ENCODE measurements at regions not wholly inside any gene's neighbourhood (a gene's known extent, or its start where the extent isn't known, plus 50 kb on each side); places are given as distances from the start of the nearest gene placed in this dataset.

DNA sequence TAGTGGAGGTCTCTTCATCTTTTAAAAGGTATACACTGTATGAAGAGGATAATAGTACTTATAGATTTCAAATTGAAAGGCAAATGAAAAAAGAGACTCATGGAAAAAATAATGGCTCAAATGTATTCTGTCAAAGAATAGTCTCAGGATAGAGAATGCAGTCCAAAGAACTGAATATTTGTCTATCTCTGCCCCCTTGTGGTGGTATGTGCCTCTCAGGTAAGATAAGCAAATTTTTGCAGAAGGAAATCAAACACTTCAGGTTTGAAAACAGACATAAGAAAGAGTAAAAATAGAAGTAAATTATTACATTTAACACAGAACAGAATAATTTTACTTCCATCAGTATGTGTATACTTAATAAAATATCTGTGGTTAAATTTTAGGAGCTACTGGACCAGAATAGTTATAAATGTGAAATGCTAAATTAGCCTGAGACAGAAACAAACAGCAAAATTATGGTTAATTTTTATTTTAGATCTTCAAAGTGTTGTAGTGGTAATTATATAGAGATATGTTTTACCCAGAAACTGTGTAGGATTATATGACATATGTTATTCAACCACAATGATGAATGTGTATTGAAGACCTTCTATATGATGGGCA lies 164.4 kb upstream of the PALMD start:
- TF ChIP-seq FOXP2 (optimal IDR thresholded peaks at IDR 0.05; ENCODE audit: borderline replicate concordance, extremely low read depth, extremely low read length, insufficient read depth), result no peak
- TF ChIP-seq POLR2AphosphoS5 (IDR thresholded peaks at IDR 0.05; ENCODE audit: low read depth, low read length), result no peak
- no peak for TF ChIP-seq TAF1 (IDR thresholded peaks at IDR 0.05; ENCODE audit: borderline replicate concordance, insufficient read depth, low read length)
- TF ChIP-seq, protein P1, sequence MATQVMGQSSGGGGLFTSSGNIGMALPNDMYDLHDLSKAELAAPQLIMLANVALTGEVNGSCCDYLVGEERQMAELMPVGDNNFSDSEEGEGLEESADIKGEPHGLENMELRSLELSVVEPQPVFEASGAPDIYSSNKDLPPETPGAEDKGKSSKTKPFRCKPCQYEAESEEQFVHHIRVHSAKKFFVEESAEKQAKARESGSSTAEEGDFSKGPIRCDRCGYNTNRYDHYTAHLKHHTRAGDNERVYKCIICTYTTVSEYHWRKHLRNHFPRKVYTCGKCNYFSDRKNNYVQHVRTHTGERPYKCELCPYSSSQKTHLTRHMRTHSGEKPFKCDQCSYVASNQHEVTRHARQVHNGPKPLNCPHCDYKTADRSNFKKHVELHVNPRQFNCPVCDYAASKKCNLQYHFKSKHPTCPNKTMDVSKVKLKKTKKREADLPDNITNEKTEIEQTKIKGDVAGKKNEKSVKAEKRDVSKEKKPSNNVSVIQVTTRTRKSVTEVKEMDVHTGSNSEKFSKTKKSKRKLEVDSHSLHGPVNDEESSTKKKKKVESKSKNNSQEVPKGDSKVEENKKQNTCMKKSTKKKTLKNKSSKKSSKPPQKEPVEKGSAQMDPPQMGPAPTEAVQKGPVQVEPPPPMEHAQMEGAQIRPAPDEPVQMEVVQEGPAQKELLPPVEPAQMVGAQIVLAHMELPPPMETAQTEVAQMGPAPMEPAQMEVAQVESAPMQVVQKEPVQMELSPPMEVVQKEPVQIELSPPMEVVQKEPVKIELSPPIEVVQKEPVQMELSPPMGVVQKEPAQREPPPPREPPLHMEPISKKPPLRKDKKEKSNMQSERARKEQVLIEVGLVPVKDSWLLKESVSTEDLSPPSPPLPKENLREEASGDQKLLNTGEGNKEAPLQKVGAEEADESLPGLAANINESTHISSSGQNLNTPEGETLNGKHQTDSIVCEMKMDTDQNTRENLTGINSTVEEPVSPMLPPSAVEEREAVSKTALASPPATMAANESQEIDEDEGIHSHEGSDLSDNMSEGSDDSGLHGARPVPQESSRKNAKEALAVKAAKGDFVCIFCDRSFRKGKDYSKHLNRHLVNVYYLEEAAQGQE (IDR thresholded peaks at IDR 0.05; ENCODE audit: insufficient read depth in 1 of 2, low read depth in 2 of 2, low read length in 2 of 2), result no peak
- no peak for TF ChIP-seq SIN3A (IDR thresholded peaks at IDR 0.05; ENCODE audit: borderline replicate concordance, insufficient read depth, low read length)

DNA sequence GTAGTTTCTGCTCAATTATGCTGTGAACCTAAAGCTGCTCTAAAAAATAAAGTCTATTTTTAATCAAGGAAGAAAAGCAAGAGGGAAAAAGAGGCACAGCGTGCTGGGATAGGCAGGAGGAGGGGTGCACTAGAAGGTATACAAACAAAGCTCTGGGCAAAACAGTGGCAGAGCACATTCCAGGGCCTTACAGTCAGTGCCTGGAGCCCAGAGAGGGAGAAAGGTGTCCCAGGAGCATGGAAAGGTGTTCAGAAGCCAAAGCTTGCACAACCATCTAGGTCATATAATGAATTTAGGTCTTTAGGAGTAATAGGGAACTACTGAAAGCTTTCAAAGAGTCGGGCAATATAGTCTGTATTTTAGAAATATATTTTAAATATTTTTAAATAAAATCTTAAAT lies 163.6 kb upstream of the PALMD start:
- TF ChIP-seq, protein P1 (IDR thresholded peaks at IDR 0.05; ENCODE audit: insufficient read depth in 1 of 2, low read depth in 2 of 2, low read length in 2 of 2), result no peak
- TF ChIP-seq POLR2AphosphoS5 (IDR thresholded peaks at IDR 0.05; ENCODE audit: low read depth, low read length) (no peak), SIN3A (IDR thresholded peaks at IDR 0.05; ENCODE audit: borderline replicate concordance, insufficient read depth, low read length) (no peak), TAF1 (IDR thresholded peaks at IDR 0.05; ENCODE audit: borderline replicate concordance, insufficient read depth, low read length) (no peak), FOXP2 (optimal IDR thresholded peaks at IDR 0.05; ENCODE audit: borderline replicate concordance, extremely low read depth, extremely low read length, insufficient read depth) (no peak)

DNA sequence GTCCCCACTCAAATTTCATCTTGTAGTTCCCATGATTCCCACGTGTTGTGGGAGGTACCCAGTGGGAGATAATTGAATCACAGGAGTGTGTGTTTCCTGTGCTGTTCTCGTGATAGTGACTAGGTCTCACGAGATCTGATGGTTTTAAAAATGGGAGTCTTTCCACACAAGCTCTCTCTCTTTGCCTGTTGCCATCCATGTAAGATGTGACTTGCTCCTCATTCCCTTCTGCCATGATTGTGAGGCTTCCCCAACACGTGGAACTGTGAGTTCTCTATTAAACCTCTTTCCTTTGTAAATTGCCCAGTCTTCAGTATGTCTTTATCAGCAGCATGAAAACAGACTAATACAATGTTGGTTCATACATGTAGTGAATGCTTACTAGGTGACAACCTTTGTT lies 163.2 kb upstream of the PALMD start:
- TF ChIP-seq, protein P1 (IDR thresholded peaks at IDR 0.05; ENCODE audit: insufficient read depth in 1 of 2, low read depth in 2 of 2, low read length in 2 of 2), result no peak
- TF ChIP-seq TAF1 (IDR thresholded peaks at IDR 0.05; ENCODE audit: borderline replicate concordance, insufficient read depth, low read length) (no peak), SIN3A (IDR thresholded peaks at IDR 0.05; ENCODE audit: borderline replicate concordance, insufficient read depth, low read length) (no peak), POLR2AphosphoS5 (IDR thresholded peaks at IDR 0.05; ENCODE audit: low read depth, low read length) (no peak), FOXP2 (optimal IDR thresholded peaks at IDR 0.05; ENCODE audit: borderline replicate concordance, extremely low read depth, extremely low read length, insufficient read depth) (no peak)

DNA sequence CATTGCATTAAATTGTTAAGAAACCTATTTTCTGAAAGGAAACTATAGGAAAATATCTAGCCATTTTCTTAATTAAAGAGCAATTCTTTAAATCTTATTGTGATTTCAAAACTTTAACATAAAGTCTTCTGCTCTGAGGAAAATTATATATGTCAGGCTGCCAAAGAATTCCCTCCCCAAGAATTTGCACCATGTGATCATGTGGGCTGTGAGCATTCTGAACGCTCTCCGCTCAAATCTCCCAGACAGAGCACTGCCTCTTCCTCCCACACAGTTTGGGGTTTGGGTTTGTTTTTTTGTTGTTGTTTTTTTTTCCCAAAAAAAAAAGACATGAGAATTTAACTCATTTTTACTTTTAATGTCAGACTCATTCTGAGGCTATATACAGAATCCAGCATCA lies 155.9 kb upstream of the PALMD start:
- TF ChIP-seq TAF1 (IDR thresholded peaks at IDR 0.05; ENCODE audit: borderline replicate concordance, insufficient read depth, low read length) (no peak), POLR2AphosphoS5 (IDR thresholded peaks at IDR 0.05; ENCODE audit: low read depth, low read length) (no peak), SIN3A (IDR thresholded peaks at IDR 0.05; ENCODE audit: borderline replicate concordance, insufficient read depth, low read length) (no peak), FOXP2 (optimal IDR thresholded peaks at IDR 0.05; ENCODE audit: borderline replicate concordance, extremely low read depth, extremely low read length, insufficient read depth) (no peak)
- TF ChIP-seq, protein P1 (IDR thresholded peaks at IDR 0.05; ENCODE audit: insufficient read depth in 1 of 2, low read depth in 2 of 2, low read length in 2 of 2), result no peak
